Osteocyte (in vitro differentiated cells): ENCODE measurements at regions not wholly inside any gene's neighbourhood (a gene's known extent, or its start where the extent isn't known, plus 50 kb on each side); places are given as distances from the start of the nearest gene placed in this dataset.

ENCODE experiments used
- DNase-seq: peaks from one replicate; pipeline ENCODE4 v3.0.0; 2021; ENCODE audit warnings: mixed read lengths; ENCODE audit not compliant: unreplicated experiment; ENCODE audit errors: extremely low spot score
- H3K27ac Mint-ChIP-seq: one replicate; pipeline ENCODE4 v1.8.0; 2021; ENCODE audit warnings: mild to moderate bottlenecking, mixed read lengths; ENCODE audit not compliant: unreplicated experiment
- H3K27me3 Mint-ChIP-seq: one replicate; pipeline ENCODE4 v1.8.0; 2021; ENCODE audit warnings: mixed read lengths; ENCODE audit not compliant: unreplicated experiment
- H3K36me3 Mint-ChIP-seq: one replicate; pipeline ENCODE4 v1.8.0; 2021; ENCODE audit warnings: mixed read lengths; ENCODE audit not compliant: unreplicated experiment
- H3K4me1 Mint-ChIP-seq: one replicate; pipeline ENCODE4 v1.8.0; 2021; ENCODE audit warnings: mixed read lengths; ENCODE audit not compliant: unreplicated experiment
- H3K4me3 Mint-ChIP-seq: one replicate; pipeline ENCODE4 v1.8.0; 2021; ENCODE audit warnings: mild to moderate bottlenecking, moderate library complexity, mixed read lengths; ENCODE audit not compliant: unreplicated experiment
- H3K9me3 Mint-ChIP-seq: one replicate; pipeline ENCODE4 v1.8.0; 2021; ENCODE audit warnings: mixed read lengths; ENCODE audit not compliant: unreplicated experiment
- CTCF ChIP-seq: fragments of 200-600 bp; sonication (generic); IDR thresholded peaks from 2 replicates; pipeline ENCODE4 v1.5.0; 2021; ENCODE audit warnings: antibody characterized with exemption, mild to moderate bottlenecking, moderate library complexity

- Mint-ChIP-seq H3K36me3 (no peaks in the 10 kb centered on the region), H3K27ac (no peak overlapping the region), H3K27me3 (no peaks in the 10 kb centered on the region), H3K4me3 (no peak overlapping the region), H3K4me1 (no peaks in the 10 kb centered on the region), H3K9me3 (peaks cover 9% of the 10 kb centered on the region)
- TF ChIP-seq CTCF = no peak
- no peak for DNase-seq
Observed at GRCh38 chr17:34874478-34874877, 86.8 kb downstream of the CCT6B start.

DNA sequence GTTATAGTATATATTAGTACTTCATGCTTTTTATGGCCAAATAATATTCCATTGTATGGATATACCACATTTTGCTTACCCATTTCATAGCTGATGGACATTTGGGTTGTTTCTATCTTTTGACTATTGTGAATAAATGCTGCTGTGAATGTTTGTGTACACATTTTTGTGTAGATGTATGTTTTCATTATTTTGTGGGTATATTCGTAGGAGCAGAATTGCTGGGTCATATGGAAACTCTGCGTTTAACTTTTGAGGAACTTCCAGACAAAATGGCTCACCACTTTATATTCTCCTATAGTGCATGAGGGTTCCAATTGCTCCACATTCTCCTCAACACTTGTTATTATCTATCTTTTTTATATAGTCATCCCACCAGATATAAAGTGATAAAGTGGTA is 88.6 kb downstream of the CCT6B start:
- TF ChIP-seq CTCF = no peak
- no peak overlapping the region for H3K4me3 Mint-ChIP-seq
- H3K36me3 Mint-ChIP-seq = no peaks in the 10 kb centered on the region
- H3K27ac Mint-ChIP-seq = no peak overlapping the region
- DNase-seq = no peak
- H3K27me3 Mint-ChIP-seq = no peaks in the 10 kb centered on the region
- H3K4me1 Mint-ChIP-seq = no peaks in the 10 kb centered on the region
- H3K9me3 Mint-ChIP-seq = peaks cover 9% of the 10 kb centered on the region

GRCh38 chr17:34869641-34870040 is 91.6 kb downstream of the CCT6B start:
- H3K4me3 Mint-ChIP-seq = no peak overlapping the region
- H3K27me3 Mint-ChIP-seq = no peaks in the 10 kb centered on the region
- no peak for TF ChIP-seq CTCF
- H3K4me1 Mint-ChIP-seq = no peaks in the 10 kb centered on the region
- DNase-seq = no peak
- no peaks in the 10 kb centered on the region for H3K36me3 Mint-ChIP-seq
- peaks cover 9% of the 10 kb centered on the region for H3K9me3 Mint-ChIP-seq
- no peak overlapping the region for H3K27ac Mint-ChIP-seq

- Mint-ChIP-seq H3K9me3 (no peaks in the 10 kb centered on the region), H3K27me3 (no peaks in the 10 kb centered on the region), H3K4me1 (no peaks in the 10 kb centered on the region), H3K36me3 (no peaks in the 10 kb centered on the region), H3K4me3 (no peak overlapping the region), H3K27ac (no peak overlapping the region)
- no peak for DNase-seq
- no peak for TF ChIP-seq CTCF
Observed at GRCh38 chr17:34865716-34866115, 95.5 kb downstream of the CCT6B start.

- no peaks in the 10 kb centered on the region for H3K36me3 Mint-ChIP-seq
- no peak overlapping the region for H3K27ac Mint-ChIP-seq
- H3K27me3 Mint-ChIP-seq = no peaks in the 10 kb centered on the region
- DNase-seq = no peak
- TF ChIP-seq CTCF = no peak
- H3K4me1 Mint-ChIP-seq = no peaks in the 10 kb centered on the region
- H3K9me3 Mint-ChIP-seq = no peaks in the 10 kb centered on the region
- H3K4me3 Mint-ChIP-seq = no peak overlapping the region
Observed at GRCh38 chr17:34862384-34862783, 98.9 kb downstream of the CCT6B start.
